Endodermal cell (in vitro differentiated cells): ENCODE measurements at regions not wholly inside any gene's neighbourhood (a gene's known extent, or its start where the extent isn't known, plus 50 kb on each side); places are given as distances from the start of the nearest gene placed in this dataset.

Source experiments
- DNase-seq: peaks from one replicate; pipeline ENCODE4 v3.0.0-alpha.2; 2017
- H3K27ac ChIP-seq: 2 replicates; pipeline ENCODE4 v1.5.1; 2013; ENCODE audit warnings: mild to moderate bottlenecking, low read depth, low read length, moderate library complexity
- H3K27me3 ChIP-seq: 2 replicates; pipeline ENCODE4 v1.6.1; 2013; ENCODE audit warnings: mild to moderate bottlenecking, low read length, moderate library complexity; ENCODE audit not compliant: insufficient read depth, control insufficient read depth, poor library complexity, severe bottlenecking
- H3K36me3 ChIP-seq: 2 replicates; pipeline ENCODE4 v1.7.0; 2013; ENCODE audit warnings: mild to moderate bottlenecking, low read length, moderate library complexity; ENCODE audit not compliant: control insufficient read depth, insufficient read depth
- H3K4me1 ChIP-seq: one replicate; pipeline ENCODE4 v1.7.0; 2013; ENCODE audit warnings: low read length; ENCODE audit not compliant: control insufficient read depth, insufficient read depth
- H3K4me3 ChIP-seq: 2 replicates; pipeline ENCODE4 v1.5.1; 2013; ENCODE audit warnings: mild to moderate bottlenecking, low read length, moderate library complexity
- H3K9ac ChIP-seq: 2 replicates; pipeline ENCODE4 v1.6.1; 2013; ENCODE audit warnings: mild to moderate bottlenecking, low read length, moderate library complexity; ENCODE audit not compliant: poor library complexity, severe bottlenecking; ENCODE audit errors: extremely low read depth
- H3K9me3 ChIP-seq: 2 replicates; pipeline ENCODE4 v1.6.1; 2013; ENCODE audit warnings: mild to moderate bottlenecking, low read length, moderate library complexity; ENCODE audit not compliant: control insufficient read depth
- H3K27ac Mint-ChIP-seq: 2 replicates; pipeline ENCODE4 v1.8.0; 2020; ENCODE audit warnings: mixed read lengths
- H3K27me3 Mint-ChIP-seq: 2 replicates; pipeline ENCODE4 v1.8.0; 2021; ENCODE audit warnings: mild to moderate bottlenecking, mixed read lengths; ENCODE audit not compliant: insufficient read depth
- H3K36me3 Mint-ChIP-seq: 2 replicates; pipeline ENCODE4 v1.8.0; 2020; ENCODE audit warnings: low read depth, mixed read lengths
- H3K4me1 Mint-ChIP-seq: 2 replicates; pipeline ENCODE4 v1.8.0; 2020; ENCODE audit warnings: mixed read lengths
- H3K4me3 Mint-ChIP-seq: 2 replicates; pipeline ENCODE4 v1.8.0; 2020; ENCODE audit warnings: mild to moderate bottlenecking, moderate library complexity, mixed read lengths
- H3K9me3 Mint-ChIP-seq: 2 replicates; pipeline ENCODE4 v1.8.0; 2020; ENCODE audit warnings: mild to moderate bottlenecking, mixed read lengths
- WGBS, 2 experiments: methylation state at CpG; one replicate each; pipeline versions ENCODE4 v1.1.5 to v1.1.7; 2013; ENCODE audit warnings: missing lambda C conversion rate in 2 of 2, mixed read lengths in 1 of 2; ENCODE audit not compliant: insufficient coverage in 1 of 2, insufficient read length in 1 of 2; 5-methylcytosine and 5-hydroxymethylcytosine counted together
- TF ChIP-seq, protein P1 (sequence below): fragments of 200-600 bp; sonication (generic); conservative IDR thresholded peaks from 2 replicates; pipeline ENCODE4 v1.5.0; 2021; ENCODE audit warnings: antibody characterized with exemption, mild to moderate bottlenecking

DNA sequence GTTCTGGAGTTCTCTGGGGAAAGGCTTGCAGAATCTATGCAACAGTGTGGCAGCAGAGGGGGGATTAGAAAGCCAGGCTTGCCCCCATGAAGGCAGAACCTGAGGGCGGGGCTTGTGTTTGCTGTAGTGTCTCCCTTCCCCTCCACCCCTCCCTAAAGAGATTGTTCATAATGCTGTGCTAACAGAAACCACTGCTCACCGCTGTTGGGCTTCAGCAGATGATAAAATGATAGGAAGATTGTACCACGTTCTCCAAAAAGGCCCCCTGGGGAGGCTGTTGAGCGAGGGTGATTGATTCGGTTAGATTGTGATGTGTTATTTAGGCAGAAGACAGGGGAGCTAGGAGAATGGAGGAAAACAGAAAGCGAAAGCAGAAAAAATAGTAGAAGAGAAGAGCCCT lies 215.2 kb upstream of the NCAM1 start:
- TF ChIP-seq, protein P1, sequence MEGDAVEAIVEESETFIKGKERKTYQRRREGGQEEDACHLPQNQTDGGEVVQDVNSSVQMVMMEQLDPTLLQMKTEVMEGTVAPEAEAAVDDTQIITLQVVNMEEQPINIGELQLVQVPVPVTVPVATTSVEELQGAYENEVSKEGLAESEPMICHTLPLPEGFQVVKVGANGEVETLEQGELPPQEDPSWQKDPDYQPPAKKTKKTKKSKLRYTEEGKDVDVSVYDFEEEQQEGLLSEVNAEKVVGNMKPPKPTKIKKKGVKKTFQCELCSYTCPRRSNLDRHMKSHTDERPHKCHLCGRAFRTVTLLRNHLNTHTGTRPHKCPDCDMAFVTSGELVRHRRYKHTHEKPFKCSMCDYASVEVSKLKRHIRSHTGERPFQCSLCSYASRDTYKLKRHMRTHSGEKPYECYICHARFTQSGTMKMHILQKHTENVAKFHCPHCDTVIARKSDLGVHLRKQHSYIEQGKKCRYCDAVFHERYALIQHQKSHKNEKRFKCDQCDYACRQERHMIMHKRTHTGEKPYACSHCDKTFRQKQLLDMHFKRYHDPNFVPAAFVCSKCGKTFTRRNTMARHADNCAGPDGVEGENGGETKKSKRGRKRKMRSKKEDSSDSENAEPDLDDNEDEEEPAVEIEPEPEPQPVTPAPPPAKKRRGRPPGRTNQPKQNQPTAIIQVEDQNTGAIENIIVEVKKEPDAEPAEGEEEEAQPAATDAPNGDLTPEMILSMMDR, result no peak
- Histone ChIP-seq H3K36me3 (no peaks in the 10 kb centered on the region), H3K9ac (no peak overlapping the region), H3K4me1 (no peaks in the 10 kb centered on the region), H3K4me3 (no peak overlapping the region), H3K27ac (no peak overlapping the region), H3K27me3 (no peaks in the 10 kb centered on the region), H3K9me3 (no peaks in the 10 kb centered on the region)
- 80 to 82% methylated on average over 4 to 6 of the region's 6 CpGs for WGBS, 2 experiments
- Mint-ChIP-seq H3K9me3 (no peaks in the 10 kb centered on the region), H3K27me3 (peaks cover 33% of the 10 kb centered on the region), H3K27ac (no peak overlapping the region), H3K4me3 (no peak overlapping the region), H3K4me1 (peaks cover 16% of the 10 kb centered on the region), H3K36me3 (no peaks in the 10 kb centered on the region)
- DNase-seq, result no peak

DNA sequence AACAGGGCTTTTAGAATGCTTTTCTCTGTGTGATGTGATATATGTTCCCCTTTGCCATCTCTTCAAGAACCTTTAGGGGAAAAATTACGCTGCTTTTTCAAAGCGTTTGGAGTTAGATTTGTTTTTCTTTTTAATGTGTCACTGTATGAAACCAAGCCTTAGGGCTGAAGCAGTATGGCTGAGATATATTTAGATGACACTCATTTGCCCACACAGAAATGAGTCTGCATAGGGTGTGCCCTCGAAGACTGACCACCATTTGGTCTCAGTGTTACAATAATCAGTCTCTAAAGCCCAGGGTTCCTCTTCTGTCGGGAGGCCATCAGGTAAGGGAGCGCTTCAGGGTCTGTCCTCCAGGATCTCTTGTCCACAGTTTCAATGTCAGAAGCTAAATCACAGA lies 213.0 kb upstream of the NCAM1 start:
- no peak for DNase-seq
- no peaks in the 10 kb centered on the region for H3K36me3 Mint-ChIP-seq

DNA sequence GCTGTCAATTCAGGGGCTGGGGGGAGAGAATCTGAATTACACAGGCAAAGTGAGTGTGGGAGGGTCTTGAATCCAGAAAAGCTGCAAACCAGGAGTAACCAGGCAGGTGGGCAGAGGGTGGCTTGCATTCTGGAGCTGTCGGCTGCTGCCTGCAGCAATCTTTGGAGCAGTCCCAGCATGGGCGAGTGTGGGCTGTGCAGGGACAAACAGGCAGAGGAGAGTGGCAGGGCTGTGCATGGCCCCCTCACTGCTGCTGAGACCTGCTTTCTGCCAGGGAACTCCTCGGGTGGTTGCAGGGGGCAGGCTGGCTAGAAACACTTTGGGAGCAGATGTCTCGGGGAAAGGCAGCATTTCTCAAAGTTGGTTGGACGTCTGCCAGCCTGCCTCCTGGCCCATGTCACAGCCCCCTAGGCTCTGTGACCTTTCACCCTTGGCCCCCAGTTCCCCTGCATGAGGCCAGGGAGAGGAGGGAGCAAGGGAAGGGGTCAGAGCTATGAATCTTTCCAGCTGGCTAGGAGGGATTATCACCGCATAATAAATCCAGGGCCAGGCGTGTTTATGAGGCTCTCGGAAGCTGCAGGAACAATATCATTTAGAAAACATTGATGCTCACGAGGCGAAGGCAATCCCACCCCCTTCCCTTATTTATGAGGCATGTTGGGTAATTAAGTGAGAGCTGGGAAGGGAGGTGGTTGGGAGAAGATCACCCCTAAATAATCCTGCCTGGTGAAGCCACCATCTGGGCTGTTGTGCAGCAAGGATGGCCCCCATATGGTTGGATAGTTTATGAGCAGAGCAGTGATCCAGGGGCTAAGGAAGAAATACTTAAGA lies 212.3 kb upstream of the NCAM1 start:
- Mint-ChIP-seq H3K4me3 (no peak overlapping the region), H3K4me1 (peaks cover 27% of the 10 kb centered on the region), H3K27me3 (peaks cover 26% of the 10 kb centered on the region), H3K9me3 (no peaks in the 10 kb centered on the region), H3K27ac (no peak overlapping the region), H3K36me3 (no peaks in the 10 kb centered on the region)
- no peak overlapping the region for H3K4me3 ChIP-seq
- peak overlapping the region; percentile 61 for H3K27ac ChIP-seq
- no peak for DNase-seq
- H3K9me3 ChIP-seq, result no peaks in the 10 kb centered on the region
- no peaks in the 10 kb centered on the region for H3K4me1 ChIP-seq
- no peak overlapping the region for H3K9ac ChIP-seq
- TF ChIP-seq, protein P1, result no peak
- no peaks in the 10 kb centered on the region for H3K27me3 ChIP-seq
- no peaks in the 10 kb centered on the region for H3K36me3 ChIP-seq
- 71 to 85% methylated on average over 4 to 10 of the region's 10 CpGs for WGBS, 2 experiments

More for the DNA sequence above, 213.0 kb upstream of the NCAM1 start:
- no peak overlapping the region for H3K4me3 Mint-ChIP-seq
- H3K27me3 ChIP-seq, result no peaks in the 10 kb centered on the region
- TF ChIP-seq, protein P1, result no peak
- no peaks in the 10 kb centered on the region for H3K9me3 ChIP-seq
- H3K4me1 Mint-ChIP-seq, result peaks cover 27% of the 10 kb centered on the region
- H3K4me1 ChIP-seq, result no peaks in the 10 kb centered on the region
- WGBS, 2 experiments, result 83 to 85% methylated on average over 3 to 5 of the region's 5 CpGs
- no peaks in the 10 kb centered on the region for H3K36me3 ChIP-seq
- H3K4me3 ChIP-seq, result no peak overlapping the region
- peaks cover 27% of the 10 kb centered on the region for H3K27me3 Mint-ChIP-seq
- no peak overlapping the region for H3K9ac ChIP-seq
- H3K27ac Mint-ChIP-seq, result no peak overlapping the region
- H3K9me3 Mint-ChIP-seq, result no peaks in the 10 kb centered on the region
- peak overlapping the region; percentile 61 for H3K27ac ChIP-seq
